NOMO-1 treated with DMSO at 0.1 percent for 48 hours (cell line): ENCODE measurements at regions not wholly inside any gene's neighbourhood (a gene's known extent, or its start where the extent isn't known, plus 50 kb on each side); places are given as distances from the start of the nearest gene placed in this dataset.

ENCODE experiments used
- DNase-seq: peaks from one replicate; lab custom pipeline; 2025; ENCODE audit not compliant: unreplicated experiment; lab: John Stamatoyannopoulos, UW

- no peak for DNase-seq
Measured at GRCh38 chr16:86037999-86038925, 139.3 kb downstream of the IRF8 start.

- no peak for DNase-seq
Measured at GRCh38 chr16:86038926-86039310, 140.0 kb downstream of the IRF8 start.

- DNase-seq = no peak
Measured at GRCh38 chr16:86039606-86040005, 140.6 kb downstream of the IRF8 start.

GRCh38 chr16:86040496-86040895 is 141.5 kb downstream of the IRF8 start:
- no peak for DNase-seq

- DNase-seq = no peak
Measured at GRCh38 chr16:86041215-86041614, 142.3 kb downstream of the IRF8 start.

GRCh38 chr16:86041807-86042206 is 142.8 kb downstream of the IRF8 start:
- DNase-seq = no peak

- no peak for DNase-seq
Measured at GRCh38 chr16:86042393-86042792, 143.4 kb downstream of the IRF8 start.

GRCh38 chr16:86042996-86043725 is 144.2 kb downstream of the IRF8 start:
- no peak for DNase-seq

GRCh38 chr16:86044241-86044671 is 145.3 kb downstream of the IRF8 start:
- DNase-seq = peak; percentile 27

GRCh38 chr16:86044881-86045590 is 146.1 kb downstream of the IRF8 start:
- DNase-seq = no peak

GRCh38 chr16:86045591-86045971 is 146.6 kb downstream of the IRF8 start:
- DNase-seq = no peak

GRCh38 chr16:86046026-86046425 is 147.1 kb downstream of the IRF8 start:
- DNase-seq = no peak

- no peak for DNase-seq
Measured at GRCh38 chr16:86046667-86047270, 147.8 kb downstream of the IRF8 start.

GRCh38 chr16:86048221-86048620 is 149.3 kb downstream of the IRF8 start:
- no peak for DNase-seq

- DNase-seq = no peak
Measured at GRCh38 chr16:86048882-86049585, 150.1 kb downstream of the IRF8 start.

GRCh38 chr16:86049641-86050040 is 150.7 kb downstream of the IRF8 start:
- no peak for DNase-seq

GRCh38 chr16:86050111-86050510 is 151.1 kb downstream of the IRF8 start:
- DNase-seq = no peak

GRCh38 chr16:86050591-86051367 is 151.8 kb downstream of the IRF8 start:
- no peak for DNase-seq

- no peak for DNase-seq
Measured at GRCh38 chr16:86051368-86052114, 152.6 kb downstream of the IRF8 start.
